OCI-LY7 (cell line): ENCODE measurements at regions not wholly inside any gene's neighbourhood (a gene's known extent, or its start where the extent isn't known, plus 50 kb on each side); places are given as distances from the start of the nearest gene placed in this dataset.

Experiments used
- BruUV-seq: library from RNA; stranded (reverse); fragments of 400-500 nt; replicated peaks from 2 replicates; lab custom pipeline; 2021; lab: Mats Ljungman, UMichigan
- CTCF ChIA-PET: fragments of 300-600 bp; sonication (Branson Sonifier 250); formaldehyde crosslinking; loops from one replicate; lab custom pipeline; 2022; ENCODE audit warnings: antibody characterized with exemption; ENCODE audit not compliant: unreplicated experiment; lab: Charles Lee
- POLR2A ChIA-PET: fragments of 300-600 bp; sonication (Branson Sonifier 250); formaldehyde crosslinking; loops from one replicate; lab custom pipeline; 2022; ENCODE audit warnings: antibody characterized with exemption; lab: Charles Lee
- DNase-seq: peaks from one replicate; pipeline ENCODE4 v3.0.0-alpha.2; 2015; ENCODE audit warnings: low spot score
- H2AFZ ChIP-seq: fragments of 200-600 bp; sonication (generic), shearing (Covaris generic); 2 replicates; pipeline ENCODE4 v1.6.1; 2014; ENCODE audit warnings: mild to moderate bottlenecking, antibody characterized with exemption, low read length, moderate library complexity
- H3K27ac ChIP-seq: fragments of 200-600 bp; sonication (generic); 2 replicates; pipeline ENCODE4 v1.5.1; 2014; ENCODE audit warnings: mixed run types, low read depth, mild to moderate bottlenecking, moderate library complexity, low read length, inconsistent platforms; ENCODE audit not compliant: poor library complexity, severe bottlenecking
- H3K36me3 ChIP-seq: fragments of 200-600 bp; sonication (generic); 2 replicates; pipeline ENCODE4 v1.6.1; 2014; ENCODE audit warnings: mild to moderate bottlenecking, antibody characterized with exemption, low read length, moderate library complexity, mixed read lengths; ENCODE audit not compliant: insufficient read depth
- H3K4me1 ChIP-seq: fragments of 200-600 bp; sonication (generic); 2 replicates; pipeline ENCODE4 v1.5.1; 2014; ENCODE audit warnings: mild to moderate bottlenecking, low read length; ENCODE audit not compliant: insufficient read depth, poor library complexity, severe bottlenecking
- H3K4me2 ChIP-seq: fragments of 200-600 bp; sonication (generic); 2 replicates; pipeline ENCODE4 v1.6.1; 2014; ENCODE audit warnings: mild to moderate bottlenecking, low read length
- H3K4me3 ChIP-seq: fragments of 200-600 bp; sonication (generic); 2 replicates; pipeline ENCODE4 v1.5.1; 2014; ENCODE audit warnings: mild to moderate bottlenecking, low read depth, low read length; ENCODE audit not compliant: poor library complexity, severe bottlenecking
- H3K79me2 ChIP-seq: fragments of 200-600 bp; sonication (generic); 2 replicates; pipeline ENCODE4 v1.6.1; 2016; ENCODE audit warnings: low read depth, mild to moderate bottlenecking, low read length, moderate library complexity, mixed read lengths; ENCODE audit not compliant: insufficient read depth
- H3K9me2 ChIP-seq: fragments of 200-600 bp; sonication (generic); 2 replicates; pipeline ENCODE4 v1.6.1; 2016; ENCODE audit warnings: mild to moderate bottlenecking, low read length, mixed read lengths; ENCODE audit not compliant: insufficient read depth
- H3K9me3 ChIP-seq: fragments of 200-600 bp; sonication (generic); 2 replicates; pipeline ENCODE4 v1.6.1; 2014; ENCODE audit warnings: mild to moderate bottlenecking, mixed run types, low read length, mixed read lengths
- H4K20me1 ChIP-seq: fragments of 200-600 bp; sonication (generic); 2 replicates; pipeline ENCODE4 v1.6.1; 2014; ENCODE audit warnings: mild to moderate bottlenecking, antibody characterized with exemption, low read length, moderate library complexity, mixed read lengths; ENCODE audit not compliant: insufficient read depth
- CTCF ChIP-seq: fragments of 200-600 bp; sonication (generic); conservative IDR thresholded peaks from 2 replicates; pipeline ENCODE4 v1.5.1; 2014; ENCODE audit warnings: mild to moderate bottlenecking, antibody characterized with exemption, low read length, moderate library complexity, mixed read lengths
- EZH2phosphoT487 ChIP-seq: fragments of 200-600 bp; sonication (generic); IDR thresholded peaks from 2 replicates; pipeline ENCODE4 v1.6.1; 2018; ENCODE audit warnings: low read depth, borderline replicate concordance, mild to moderate bottlenecking, mixed run types, antibody characterized with exemption, low read length, moderate library complexity, mixed read lengths
- intact Hi-C: fragments of 100-400 bp; cut with micrococcal nuclease; formaldehyde crosslinking; loops from one replicate; pipeline ENCODE4 v1.10.0; 2022; ENCODE audit not compliant: unreplicated experiment

DNA sequence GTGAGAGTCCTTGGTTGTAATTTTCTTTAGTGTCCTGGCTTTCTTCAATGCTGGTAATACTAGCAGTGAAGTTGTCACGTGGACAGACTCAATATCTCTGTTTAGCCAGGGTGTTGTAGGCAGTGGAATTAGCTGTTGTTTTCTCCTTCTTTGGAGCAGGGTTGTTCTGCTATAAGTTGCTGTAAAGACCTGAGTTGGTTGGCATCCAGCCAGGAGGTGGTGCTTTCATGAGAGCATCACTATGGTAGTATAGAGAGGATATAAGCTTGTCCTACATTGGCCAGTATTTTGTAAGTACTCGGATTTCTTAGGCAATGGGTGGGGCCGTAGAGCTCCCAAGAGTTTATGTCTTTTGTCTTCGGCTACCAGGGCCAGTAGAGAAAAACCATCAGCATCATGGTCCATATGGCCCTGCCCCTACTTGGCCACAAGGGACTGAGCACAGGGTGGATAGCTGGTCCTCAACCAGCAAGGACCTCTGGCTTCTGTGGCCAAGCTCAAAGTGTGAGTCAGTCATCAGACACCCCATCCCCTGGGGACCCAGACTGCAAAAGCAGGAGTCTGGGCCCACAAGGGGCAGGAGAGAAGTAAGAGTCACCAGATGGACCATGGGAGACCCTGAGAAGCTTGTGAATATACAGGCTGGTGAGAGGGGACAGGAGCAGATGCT lies 127.9 kb upstream of the NXT1 start:
- intact Hi-C loops: no loop called here
- ChIA-PET POLR2A (no interaction called here), CTCF (no interaction called here)
- H3K9me2 ChIP-seq: no peaks in the 10 kb centered on the region
- H3K4me2 ChIP-seq: no peak overlapping the region
- no TSS peak for BruUV-seq
- no peak overlapping the region for H2AFZ ChIP-seq
- no peak for DNase-seq
- no peak overlapping the region for H3K4me3 ChIP-seq
- no peaks in the 10 kb centered on the region for H3K4me1 ChIP-seq
- no peaks in the 10 kb centered on the region for H3K79me2 ChIP-seq
- H3K27ac ChIP-seq: no peak overlapping the region
- no peaks in the 10 kb centered on the region for H3K36me3 ChIP-seq
- TF ChIP-seq EZH2phosphoT487 (no peak), CTCF (no peak)
- no peaks in the 10 kb centered on the region for H4K20me1 ChIP-seq
- no peaks in the 10 kb centered on the region for H3K9me3 ChIP-seq

- CTCF ChIA-PET: no interaction called here
- Histone ChIP-seq H3K36me3 (no peaks in the 10 kb centered on the region), H3K4me3 (no peak overlapping the region), H3K79me2 (no peaks in the 10 kb centered on the region), H3K4me1 (no peaks in the 10 kb centered on the region), H2AFZ (no peak overlapping the region), H3K9me2 (no peaks in the 10 kb centered on the region), H3K4me2 (no peak overlapping the region), H3K9me3 (no peaks in the 10 kb centered on the region), H4K20me1 (no peaks in the 10 kb centered on the region), H3K27ac (no peak overlapping the region)
- intact Hi-C loops: no loop called here
- no peak for DNase-seq
- POLR2A ChIA-PET: no interaction called here
- TF ChIP-seq CTCF (no peak), EZH2phosphoT487 (no peak)
- BruUV-seq: no TSS peak
Observed at GRCh38 chr20:23217023-23217422, 130.9 kb upstream of the CD93 start.

DNA sequence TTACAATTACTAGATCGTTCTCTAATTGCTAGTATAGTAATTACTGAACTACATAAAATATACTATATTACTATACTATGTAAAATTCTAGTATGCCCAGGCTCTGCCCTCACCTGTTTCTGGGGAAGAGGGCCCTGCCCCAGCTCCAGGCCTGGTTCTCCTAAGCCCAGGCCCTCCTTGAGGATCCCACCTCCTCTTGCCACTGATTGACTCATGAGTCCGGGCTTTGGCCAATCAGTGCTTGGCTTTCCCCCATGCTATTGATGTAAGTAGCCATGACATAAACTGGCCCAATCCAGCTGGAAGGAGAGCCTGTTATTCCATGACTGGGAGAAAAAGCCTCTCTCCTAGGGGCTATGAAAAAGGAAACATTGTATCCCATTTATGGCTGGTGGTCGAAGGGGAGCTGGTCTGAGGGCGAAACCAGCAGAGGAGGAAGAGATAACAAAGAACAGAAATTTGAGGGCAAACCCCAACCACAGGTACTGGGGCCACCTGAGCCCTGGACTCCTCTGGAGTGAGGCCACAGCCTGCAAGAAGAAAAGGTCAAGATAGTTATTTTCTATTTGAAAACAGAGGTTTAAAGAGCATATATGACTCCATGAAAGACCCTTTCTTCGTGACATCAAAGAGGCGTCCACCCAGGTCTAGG lies 129.3 kb upstream of the CD93 start:
- Histone ChIP-seq H4K20me1 (no peaks in the 10 kb centered on the region), H3K9me3 (no peaks in the 10 kb centered on the region), H3K27ac (no peak overlapping the region), H3K36me3 (no peaks in the 10 kb centered on the region), H3K4me2 (no peak overlapping the region), H3K4me1 (no peaks in the 10 kb centered on the region), H3K9me2 (no peaks in the 10 kb centered on the region), H3K4me3 (no peak overlapping the region), H3K79me2 (no peaks in the 10 kb centered on the region), H2AFZ (no peak overlapping the region)
- CTCF ChIA-PET: no interaction called here
- DNase-seq: no peak
- no TSS peak for BruUV-seq
- no peak for TF ChIP-seq EZH2phosphoT487
- TF ChIP-seq CTCF: no peak
- intact Hi-C loops: no loop called here
- POLR2A ChIA-PET: no interaction called here
